ENCODE measurements at regions not wholly inside any gene's neighbourhood (a gene's known extent, or its start where the extent isn't known, plus 50 kb on each side); places are given as distances from the start of the nearest gene placed in this dataset.

DNA sequence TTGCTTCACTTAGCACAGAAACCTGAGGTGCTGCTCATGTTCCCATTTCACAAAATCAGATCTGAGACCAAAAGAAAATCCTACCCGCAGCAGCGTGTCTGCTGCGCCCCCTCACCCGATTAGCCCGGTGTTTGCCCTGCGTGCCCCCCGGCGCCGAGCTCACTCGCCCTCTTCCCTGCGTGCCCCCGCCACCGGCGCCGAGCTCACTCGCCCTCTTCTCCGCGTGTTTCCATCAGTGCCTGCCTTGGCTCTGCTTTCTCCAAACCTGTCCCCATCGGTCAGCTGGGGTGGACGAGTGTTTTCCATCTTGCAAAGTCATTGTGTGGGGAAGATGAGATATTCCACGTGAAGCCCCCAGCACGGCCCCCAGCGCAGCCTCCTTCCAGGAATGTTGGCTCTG is 225.3 kb upstream of the PITRM1 start:
- TF ChIP-seq CTCF (IDR thresholded peaks at IDR 0.05; ENCODE audit: insufficient read depth, low read length): no peak
- no peak for TF ChIP-seq POLR2AphosphoS5 (IDR thresholded peaks at IDR 0.05; ENCODE audit: low read depth)
- TF ChIP-seq GABPA (IDR thresholded peaks at IDR 0.05; ENCODE audit: low read depth): no peak
